DND-41 (cell line): ENCODE measurements at regions not wholly inside any gene's neighbourhood (a gene's known extent, or its start where the extent isn't known, plus 50 kb on each side); places are given as distances from the start of the nearest gene placed in this dataset.

Experiments
- EZH2 ChIP-seq: IDR thresholded peaks from 3 replicates; pipeline ENCODE4 v1.6.1; 2012; ENCODE audit warnings: borderline replicate concordance, low read depth, mild to moderate bottlenecking, moderate library complexity, low read length, inconsistent platforms; ENCODE audit not compliant: severe bottlenecking
- TF ChIP-seq, protein P1 (sequence below): IDR thresholded peaks from 2 replicates; pipeline ENCODE4 v1.5.1; 2012; ENCODE audit warnings: borderline replicate concordance, low read length, moderate library complexity, mild to moderate bottlenecking; ENCODE audit not compliant: poor library complexity, severe bottlenecking; ENCODE audit errors: extremely low read depth

DNA sequence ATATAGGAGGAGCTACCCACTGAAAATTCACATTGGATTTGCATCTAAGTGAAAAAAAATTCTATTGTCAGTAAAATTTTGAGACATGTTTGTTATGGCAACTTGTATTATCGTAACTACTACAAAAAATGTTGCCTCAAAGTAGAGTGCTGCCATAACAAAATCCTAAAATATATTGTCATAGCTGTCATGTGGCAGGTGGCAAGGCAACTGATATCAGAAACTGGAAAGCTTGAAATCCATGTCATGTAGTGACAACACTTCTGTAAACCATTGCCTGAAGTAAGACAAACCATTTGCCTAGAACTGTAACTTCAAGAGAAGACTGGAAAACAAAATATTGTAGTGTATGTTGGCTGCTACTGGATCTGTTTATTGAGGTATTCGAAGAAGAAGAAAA lies 697.5 kb upstream of the CELF4 start:
- TF ChIP-seq, protein P1, sequence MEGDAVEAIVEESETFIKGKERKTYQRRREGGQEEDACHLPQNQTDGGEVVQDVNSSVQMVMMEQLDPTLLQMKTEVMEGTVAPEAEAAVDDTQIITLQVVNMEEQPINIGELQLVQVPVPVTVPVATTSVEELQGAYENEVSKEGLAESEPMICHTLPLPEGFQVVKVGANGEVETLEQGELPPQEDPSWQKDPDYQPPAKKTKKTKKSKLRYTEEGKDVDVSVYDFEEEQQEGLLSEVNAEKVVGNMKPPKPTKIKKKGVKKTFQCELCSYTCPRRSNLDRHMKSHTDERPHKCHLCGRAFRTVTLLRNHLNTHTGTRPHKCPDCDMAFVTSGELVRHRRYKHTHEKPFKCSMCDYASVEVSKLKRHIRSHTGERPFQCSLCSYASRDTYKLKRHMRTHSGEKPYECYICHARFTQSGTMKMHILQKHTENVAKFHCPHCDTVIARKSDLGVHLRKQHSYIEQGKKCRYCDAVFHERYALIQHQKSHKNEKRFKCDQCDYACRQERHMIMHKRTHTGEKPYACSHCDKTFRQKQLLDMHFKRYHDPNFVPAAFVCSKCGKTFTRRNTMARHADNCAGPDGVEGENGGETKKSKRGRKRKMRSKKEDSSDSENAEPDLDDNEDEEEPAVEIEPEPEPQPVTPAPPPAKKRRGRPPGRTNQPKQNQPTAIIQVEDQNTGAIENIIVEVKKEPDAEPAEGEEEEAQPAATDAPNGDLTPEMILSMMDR, result no peak
- no peak for TF ChIP-seq EZH2
